ENCODE measurements at regions not wholly inside any gene's neighbourhood (a gene's known extent, or its start where the extent isn't known, plus 50 kb on each side); places are given as distances from the start of the nearest gene placed in this dataset.

- no peak for ATAC-seq (ENCODE audit: low read depth)
- no peak overlapping the region for H2BK120ac ChIP-seq (ENCODE audit: low read depth, low read length)
- H4K91ac ChIP-seq (ENCODE audit: insufficient read depth, low read depth, low read length), result no peak overlapping the region
- dilution Hi-C loops (cut with HindIII; ENCODE audit: low sequenced_read_pairs, unreplicated experiment) (no loop called here), in situ Hi-C loops (cut with MboI; ENCODE audit: low sequenced_read_pairs) (no loop called here), intact Hi-C loops (cut with micrococcal nuclease) (no loop called here)
- no peak overlapping the region for H2AK5ac ChIP-seq (ENCODE audit: low read depth, low read length)
- H4K20me1 ChIP-seq (ENCODE audit: insufficient read depth, low read length), result no peaks in the 10 kb centered on the region
- no peaks in the 10 kb centered on the region for H3K4me1 ChIP-seq (ENCODE audit: control insufficient read depth, insufficient read depth, low read length)
- H3K9me3 ChIP-seq (ENCODE audit: control insufficient read depth, insufficient read depth, low read length), result no peaks in the 10 kb centered on the region
- no peak overlapping the region for H2BK20ac ChIP-seq (ENCODE audit: low read depth, low read length)
- 53% methylated on average over 2 of the region's 7 CpGs; no CpG with 5 or more reads in 1 of the 2 experiments for WGBS, 2 experiments (ENCODE audit: extremely low coverage in 2 of 2, insufficient read length in 1 of 2)
- no peak overlapping the region for H3K4ac ChIP-seq (ENCODE audit: low read depth, low read length)
- H3K4me3 ChIP-seq (ENCODE audit: insufficient read depth, low read depth, low read length), result no peak overlapping the region
- POLR2A ChIA-PET (ENCODE audit: unreplicated experiment), result no interaction called here
- no peak overlapping the region for H4K8ac ChIP-seq (ENCODE audit: low read depth in 2 of 2, low read length in 2 of 2)
- no peak overlapping the region for H3K4me2 ChIP-seq (ENCODE audit: low read depth, low read length)
- H3K23ac ChIP-seq (ENCODE audit: low read depth, low read length), result no peak overlapping the region
- no peaks in the 10 kb centered on the region for H3K79me1 ChIP-seq (ENCODE audit: low read depth in 1 of 2, low read length in 2 of 2)
- H2BK5ac ChIP-seq (ENCODE audit: low read depth, low read length, poor library complexity, severe bottlenecking), result no peak overlapping the region
- BruUV-seq (replicated peaks), result no TSS peak
- H3K9ac ChIP-seq (ENCODE audit: low read depth, low read length), result no peak overlapping the region
- DNase-seq, result no peak
- no peaks in the 10 kb centered on the region for H3K9me1 ChIP-seq (ENCODE audit: insufficient read depth, low read length)
- H3K56ac ChIP-seq (ENCODE audit: extremely low read depth, insufficient read depth, low read length), result no peak overlapping the region
- H3K36me3 ChIP-seq (ENCODE audit: control insufficient read depth, insufficient read depth, low read length), result no peaks in the 10 kb centered on the region
- H2AK9ac ChIP-seq (replicated peaks; ENCODE audit: low read depth, low read length, poor library complexity), result no peak overlapping the region
- H2AFZ ChIP-seq (replicated peaks; ENCODE audit: low read length, poor library complexity), result peak overlapping the region; percentile 29
- H3K27ac ChIP-seq (ENCODE audit: insufficient read depth, low read length), result no peak overlapping the region
- no peak overlapping the region for H3K18ac ChIP-seq (ENCODE audit: low read depth, low read length)
- H3K14ac ChIP-seq (replicated peaks; ENCODE audit: low read depth, low read length), result no peak overlapping the region
- peaks cover 38% of the 10 kb centered on the region for H3K27me3 ChIP-seq (ENCODE audit: control insufficient read depth, insufficient read depth, low read length)
- H2BK15ac ChIP-seq (ENCODE audit: low read depth, low read length), result no peak overlapping the region
- TF ChIP-seq MXI1 (IDR thresholded peaks at IDR 0.05; ENCODE audit: borderline replicate concordance, low read depth, low read length) (no peak), RAD21 (IDR thresholded peaks at IDR 0.05; ENCODE audit: low read length) (no peak), MAZ (IDR thresholded peaks at IDR 0.05; ENCODE audit: borderline replicate concordance, low read depth, low read length) (no peak), CEBPB (IDR thresholded peaks at IDR 0.05; ENCODE audit: low read depth, low read length) (no peak), CHD1 (IDR thresholded peaks at IDR 0.05; ENCODE audit: low read depth, low read length) (no peak), FOS (IDR thresholded peaks at IDR 0.05; ENCODE audit: low read depth, low read length) (no peak), USF2 (IDR thresholded peaks at IDR 0.05; ENCODE audit: low read depth, low read length) (no peak), RFX5 (IDR thresholded peaks at IDR 0.05; ENCODE audit: low read depth, low read length) (no peak), NFE2L2 (IDR thresholded peaks at IDR 0.05; ENCODE audit: low read depth, low read length) (no peak), SMC3 (IDR thresholded peaks at IDR 0.05; ENCODE audit: low read depth, low read length) (no peak), CTCF (conservative IDR thresholded peaks at IDR 0.05; ENCODE audit: low read depth, low read length) (no peak), BHLHE40 (IDR thresholded peaks at IDR 0.05; ENCODE audit: low read depth, low read length) (no peak), RCOR1 (IDR thresholded peaks at IDR 0.05; ENCODE audit: insufficient replicate concordance, low read length) (no peak), POLR2A (IDR thresholded peaks at IDR 0.05; ENCODE audit: low read depth, low read length) (no peak), ELK1 (IDR thresholded peaks at IDR 0.05; ENCODE audit: borderline replicate concordance, low read depth, low read length) (no peak)
- CTCF ChIA-PET, result no interaction called here
- H4K5ac ChIP-seq (ENCODE audit: low read depth, low read length), result no peak overlapping the region
Observed at GRCh38 chr11:64476881-64477280, 78.9 kb upstream of the SLC22A11 start.
